ENCODE measurements at regions not wholly inside any gene's neighbourhood (a gene's known extent, or its start where the extent isn't known, plus 50 kb on each side); places are given as distances from the start of the nearest gene placed in this dataset.
"Not testable (repeated sequence)": the region's sequence is repeated elsewhere in the genome, so short reads cannot be mapped to it uniquely, and the experiment has no call there.

DNA sequence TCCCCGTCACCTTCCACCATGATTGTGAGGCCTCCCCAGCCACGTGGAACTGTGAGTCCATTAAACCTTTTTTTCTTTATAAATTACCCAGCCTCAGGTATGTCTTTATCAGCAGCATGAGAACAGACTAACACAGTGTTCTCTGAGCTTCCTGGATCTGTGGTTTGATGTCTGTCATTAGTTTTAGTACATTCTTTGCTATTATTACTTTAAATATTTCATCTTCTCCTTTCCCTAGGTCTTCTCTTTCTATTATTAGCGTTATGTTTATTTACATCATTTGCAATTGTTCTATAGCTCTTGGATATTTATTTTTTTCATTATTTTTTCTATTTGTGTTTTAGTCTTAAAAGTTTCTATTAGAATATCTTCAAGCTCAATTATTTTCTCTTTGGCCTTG, 1293.4 kb downstream of the GATA3 start:
- not testable (repeated sequence) for DNase-seq (ENCODE audit: low read depth in 2 of 2)

DNA sequence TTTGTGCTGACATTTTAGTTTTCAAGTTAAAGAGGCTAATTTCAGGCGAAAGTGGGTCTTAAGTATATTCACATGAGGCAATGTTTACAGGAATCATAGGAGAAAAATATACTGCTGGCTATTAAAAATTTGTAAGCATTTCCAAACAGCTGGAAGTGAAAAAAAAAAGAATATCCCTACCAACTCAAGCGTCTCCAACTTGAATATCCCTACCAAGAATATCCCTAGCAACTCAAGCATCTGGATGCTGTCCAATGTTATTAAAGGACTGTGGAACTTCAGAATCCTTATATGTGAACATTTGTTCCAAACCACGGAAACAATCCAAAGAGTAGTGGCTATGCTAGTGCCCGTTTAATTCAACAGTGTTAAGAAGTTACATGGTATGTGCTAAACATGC, 1303.0 kb downstream of the GATA3 start:
- no peak for DNase-seq (ENCODE audit: low read depth in 2 of 2)

DNA sequence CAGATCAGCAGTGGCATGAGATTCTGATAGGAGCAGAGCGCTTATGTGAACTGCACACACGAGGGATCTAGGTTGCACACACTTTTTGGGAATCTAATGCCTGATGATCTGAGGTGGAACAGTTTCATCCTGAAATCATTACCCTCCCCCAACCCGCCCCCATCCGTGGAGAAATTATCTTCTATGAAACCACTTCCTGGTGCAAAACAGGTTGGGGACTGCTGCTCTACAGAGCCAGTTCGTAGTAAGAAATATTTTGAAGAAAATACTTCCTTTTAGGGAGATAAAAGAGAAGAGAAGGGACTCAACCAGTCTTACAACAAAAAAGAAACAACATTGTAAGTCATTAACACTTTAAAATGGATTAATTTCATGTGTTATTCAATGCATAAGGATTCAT, 1308.2 kb downstream of the GATA3 start:
- DNase-seq (ENCODE audit: low read depth in 2 of 2) = no peak

DNA sequence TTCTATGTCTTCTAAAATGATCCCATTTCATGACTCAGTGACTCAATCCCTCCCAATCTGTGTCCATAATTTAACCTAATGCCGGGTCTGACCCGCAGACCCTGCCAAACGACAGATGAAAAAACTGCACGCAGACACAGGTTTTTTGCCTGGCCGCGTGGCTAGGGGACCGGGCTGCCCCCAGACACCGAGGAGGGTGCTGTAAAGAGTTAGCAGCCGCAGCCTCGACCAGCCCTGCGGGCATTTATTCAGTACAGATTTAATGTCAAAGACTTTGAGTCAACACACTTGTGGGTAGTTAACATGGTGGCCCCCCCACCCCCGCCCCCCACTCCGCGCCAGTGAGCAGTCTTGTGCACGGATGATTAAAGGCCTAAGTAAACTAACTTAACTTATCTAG, 1324.7 kb downstream of the GATA3 start:
- no peak for DNase-seq (ENCODE audit: low read depth in 2 of 2)

DNA sequence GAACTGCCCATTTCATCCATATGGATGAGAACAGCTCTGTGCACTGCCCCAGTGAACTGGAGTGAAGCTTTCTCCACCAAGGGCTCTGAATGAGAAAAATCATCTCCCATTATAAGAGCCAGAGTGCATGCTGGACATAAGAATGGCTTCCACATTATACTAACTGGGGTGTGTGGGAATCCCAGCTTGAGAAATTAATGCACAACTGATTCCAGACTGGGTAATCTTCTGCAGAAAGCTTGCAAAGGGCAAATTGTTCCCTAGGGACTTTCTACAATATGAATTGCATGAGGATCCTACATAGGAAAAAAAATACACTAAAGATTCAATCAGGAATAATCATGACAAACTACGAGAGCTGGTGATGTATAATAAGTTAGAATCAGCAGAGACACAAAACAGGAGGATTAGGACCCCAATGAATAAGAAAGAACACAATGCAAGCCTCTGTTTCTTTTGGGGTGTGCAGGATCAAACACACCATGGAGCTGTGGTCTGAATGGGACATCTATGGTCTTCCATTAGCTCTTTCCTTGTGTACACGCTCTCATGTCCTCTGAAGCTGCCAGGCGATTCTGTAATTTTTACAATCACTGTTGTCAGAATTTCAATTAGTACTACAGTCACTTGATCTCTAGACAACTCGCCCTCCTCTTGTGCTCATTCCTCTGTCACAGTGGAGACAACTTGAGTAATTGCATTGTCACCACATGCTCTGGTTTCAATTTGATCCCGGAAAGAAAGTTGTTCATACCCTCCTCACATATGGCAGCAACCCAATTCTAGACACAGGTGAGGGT, 1327.4 kb downstream of the GATA3 start:
- no peak for DNase-seq (ENCODE audit: low read depth in 2 of 2)

DNA sequence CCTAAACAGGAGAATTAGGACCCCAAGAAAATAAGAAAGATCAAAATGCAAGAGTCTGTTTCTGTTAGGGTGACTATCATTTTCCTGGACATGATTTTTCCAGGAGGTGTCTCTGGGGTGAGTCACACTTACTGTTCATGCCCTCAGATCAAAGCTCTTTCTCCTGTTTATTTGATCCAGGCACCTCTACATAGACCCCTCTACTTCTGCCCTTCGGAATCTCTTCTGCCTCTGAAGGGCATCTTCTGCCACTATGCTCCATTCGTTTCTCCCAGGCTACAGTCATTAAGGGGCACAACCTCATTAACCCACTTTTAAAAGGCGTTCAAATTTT, 1328.0 kb downstream of the GATA3 start:
- no peak for DNase-seq (ENCODE audit: low read depth in 2 of 2)

DNA sequence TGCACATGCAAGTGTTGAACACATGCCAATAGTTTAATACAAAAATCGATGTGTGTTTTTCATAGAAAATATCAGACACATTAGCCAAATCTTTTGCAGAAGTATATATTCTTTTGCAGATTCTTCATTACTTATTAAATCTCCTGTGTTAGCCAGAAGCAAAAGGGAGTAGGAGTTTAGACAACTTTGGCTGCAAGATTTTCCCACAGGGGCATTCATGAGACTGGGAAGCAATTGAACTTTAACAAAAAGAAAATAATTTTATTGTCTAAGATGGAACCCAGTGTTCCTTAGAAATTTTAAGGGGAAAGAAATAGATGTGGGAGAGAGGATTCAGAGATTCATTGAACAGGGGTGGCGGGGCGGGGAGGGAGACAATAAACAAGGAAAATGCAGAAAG, 1336.0 kb downstream of the GATA3 start:
- no peak for DNase-seq (ENCODE audit: low read depth in 2 of 2)

DNA sequence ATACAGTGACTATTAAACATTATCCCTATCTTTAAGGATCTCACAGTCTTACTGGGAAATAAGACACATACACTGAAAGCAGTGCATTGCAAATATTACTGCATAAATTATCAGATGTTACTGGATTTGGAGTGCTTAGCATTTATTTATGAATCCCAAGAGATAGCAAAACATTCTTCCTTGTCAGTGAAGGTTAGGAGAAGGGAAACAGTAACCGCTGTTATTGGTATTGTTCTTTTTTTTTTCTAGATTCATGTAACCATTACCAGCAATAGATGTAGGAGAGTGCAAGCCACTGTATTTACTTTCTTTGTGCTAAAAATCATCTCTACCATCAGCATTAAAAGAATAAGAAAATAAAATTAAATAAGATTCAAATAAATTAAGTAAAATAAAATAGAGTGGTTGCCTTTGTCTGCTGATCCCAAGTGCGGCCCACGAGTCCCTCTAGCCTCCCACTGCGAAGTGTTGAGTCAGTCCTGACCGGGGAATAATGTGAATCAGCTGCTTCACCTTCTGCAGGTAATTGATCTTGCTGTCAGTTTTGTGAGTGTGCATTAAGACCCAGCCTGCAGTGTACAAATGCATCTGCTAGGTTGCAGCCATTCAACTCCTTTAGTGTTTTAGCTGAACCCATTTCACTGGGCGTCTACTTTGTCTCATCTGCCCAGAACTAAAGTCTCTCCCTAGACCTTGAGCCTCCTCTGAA, 1344.9 kb downstream of the GATA3 start:
- DNase-seq (ENCODE audit: low read depth in 2 of 2) = no peak

DNA sequence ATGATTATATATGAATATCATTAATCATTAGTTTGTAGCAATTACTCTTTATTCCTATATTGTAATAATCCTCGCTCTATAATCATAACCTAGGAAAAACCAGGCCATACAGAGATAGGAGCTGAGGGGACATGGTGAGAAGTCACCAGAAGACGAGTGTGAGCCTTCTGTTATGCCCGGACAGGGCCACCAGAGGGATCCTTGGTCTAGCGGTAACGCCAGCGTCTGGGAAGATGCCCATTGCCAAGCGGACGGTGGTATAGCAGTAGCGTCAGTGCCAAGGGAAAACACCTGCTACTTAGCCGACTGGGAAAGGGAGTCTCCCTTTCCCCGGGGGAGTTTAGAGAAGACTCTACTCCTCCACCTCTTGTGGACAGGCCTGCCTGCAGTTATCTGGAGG, 1347.6 kb downstream of the GATA3 start:
- DNase-seq (ENCODE audit: low read depth in 2 of 2) = not testable (repeated sequence)

DNA sequence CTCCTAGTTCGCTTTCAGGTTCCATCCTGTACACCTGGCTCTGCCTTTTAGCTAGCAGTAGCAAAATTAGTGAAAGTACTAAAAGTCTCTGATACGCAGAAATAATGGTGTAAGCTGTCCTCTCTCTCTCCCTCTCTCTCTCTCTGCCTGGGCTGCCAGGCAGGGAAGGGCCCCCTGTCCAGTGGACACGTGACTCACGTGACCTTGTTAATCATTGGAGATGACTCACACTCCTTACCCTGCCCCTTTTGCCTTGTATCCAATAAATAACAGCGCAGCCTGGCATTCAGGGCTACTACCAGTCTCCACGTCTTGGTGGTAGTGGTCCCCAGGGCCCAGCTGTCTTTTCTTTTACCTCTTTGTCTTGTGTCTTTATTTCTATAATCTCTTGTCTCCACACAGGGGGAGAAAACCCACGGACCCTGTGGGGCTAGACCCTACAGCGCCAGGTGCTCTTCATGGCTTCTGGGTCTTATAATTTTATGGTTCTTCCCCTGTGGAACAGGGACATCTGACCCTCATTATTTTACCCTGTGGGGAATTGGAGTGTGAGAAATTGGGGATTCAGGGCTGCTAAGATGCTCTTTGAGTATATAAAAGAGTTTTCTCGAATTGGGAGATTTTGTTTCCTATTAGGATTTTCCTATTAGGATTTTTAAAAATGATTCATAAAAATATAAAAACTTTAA, 1348.2 kb downstream of the GATA3 start:
- not testable (repeated sequence) for DNase-seq (ENCODE audit: low read depth in 2 of 2)

DNA sequence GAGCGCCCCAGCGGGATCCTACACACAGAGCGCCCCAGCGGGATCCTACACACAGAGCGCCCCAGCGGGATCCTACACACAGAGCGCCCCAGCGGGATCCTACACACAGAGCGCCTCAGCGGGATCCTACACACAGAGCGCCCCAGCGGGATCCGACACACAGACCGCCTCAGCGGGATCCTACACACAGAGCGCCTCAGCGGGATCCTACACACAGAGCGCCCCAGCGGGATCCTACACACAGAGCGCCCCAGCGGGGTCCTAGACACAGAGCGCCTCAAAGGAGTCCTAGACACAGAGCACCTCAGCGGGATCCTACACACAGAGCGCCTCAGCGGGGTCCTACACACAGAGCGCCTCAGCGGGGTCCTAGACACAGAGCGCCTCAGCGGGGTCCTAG, 1352.7 kb downstream of the GATA3 start:
- DNase-seq (ENCODE audit: low read depth in 2 of 2) = not testable (repeated sequence)

DNA sequence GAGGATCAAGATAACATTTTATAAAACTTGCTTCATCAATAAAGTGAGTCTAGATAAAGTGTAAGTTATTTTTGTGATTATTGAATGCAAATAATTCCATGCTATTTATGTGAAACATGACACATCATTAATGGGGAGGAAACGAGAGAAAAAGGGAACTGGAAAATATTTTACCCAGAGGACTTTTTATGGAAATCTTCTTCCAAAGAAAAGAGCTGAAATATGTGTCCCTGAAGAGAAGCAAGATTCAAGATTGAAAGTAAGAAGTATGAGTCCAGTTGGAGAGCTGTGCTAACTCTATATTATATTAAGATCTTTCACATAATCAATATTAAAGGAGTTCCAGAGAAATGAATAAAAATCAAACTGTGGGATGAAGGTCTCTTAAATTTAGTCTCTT, 1361.8 kb downstream of the GATA3 start:
- no peak for DNase-seq (ENCODE audit: low read depth in 2 of 2)

DNA sequence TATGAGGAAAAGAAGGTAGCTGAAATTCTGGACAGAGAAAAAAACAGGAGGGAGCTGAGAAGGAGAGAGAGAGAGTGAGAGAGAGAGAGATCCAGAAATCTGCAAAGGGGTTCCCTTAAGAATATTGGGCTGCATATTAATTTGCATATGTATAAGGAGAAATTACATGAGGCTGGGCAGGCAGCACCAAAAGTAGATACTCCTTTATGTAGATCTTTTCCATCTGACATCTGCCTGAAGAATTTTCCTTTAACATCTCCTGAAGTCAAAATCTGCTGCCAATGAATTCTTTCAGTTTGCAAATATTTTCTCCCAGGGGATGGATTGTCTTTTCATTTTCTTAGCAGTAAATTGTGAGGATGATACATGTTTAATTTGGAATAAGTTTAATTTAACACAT, 1365.3 kb downstream of the GATA3 start:
- DNase-seq (ENCODE audit: low read depth in 2 of 2) = no peak

DNA sequence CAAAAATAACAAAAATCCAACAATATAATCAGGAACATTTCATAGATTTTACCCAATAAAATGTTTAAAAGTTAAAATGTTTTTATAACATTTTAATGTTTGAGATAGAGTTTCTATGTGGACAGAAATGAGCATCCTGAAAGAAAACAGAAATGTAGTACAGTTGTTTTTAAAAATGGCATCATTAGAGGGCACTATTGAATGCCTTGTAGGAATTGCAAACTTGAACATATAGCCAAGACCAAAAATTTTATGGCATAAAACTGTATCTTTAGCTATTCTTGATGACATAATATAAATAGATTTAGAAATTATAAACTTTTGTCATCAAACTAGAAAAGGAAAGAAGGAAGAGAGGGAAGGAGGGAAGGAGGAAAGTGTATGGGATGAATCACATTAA, 1372.7 kb downstream of the GATA3 start:
- no peak for DNase-seq (ENCODE audit: low read depth in 2 of 2)

DNA sequence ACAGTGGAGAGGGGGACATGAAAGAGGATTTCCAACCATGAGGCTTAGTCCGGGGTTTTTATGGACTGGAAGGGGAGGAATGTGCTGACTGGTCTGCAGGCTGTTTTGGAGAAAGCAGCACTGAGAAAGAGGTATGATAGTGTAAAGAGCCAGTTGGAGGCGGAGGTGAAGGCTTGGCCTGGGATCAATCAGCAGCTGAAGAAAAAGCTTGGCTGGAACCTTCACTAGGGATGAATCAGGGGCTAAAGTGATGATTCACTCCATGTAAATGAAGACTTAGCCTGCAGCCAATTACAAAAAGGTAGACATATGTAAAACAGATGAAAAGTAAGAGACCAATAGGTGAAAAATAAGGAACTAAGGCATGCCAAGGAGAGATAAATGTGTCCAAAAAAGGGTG, 1382.6 kb downstream of the GATA3 start:
- DNase-seq (ENCODE audit: low read depth in 2 of 2) = no peak

DNA sequence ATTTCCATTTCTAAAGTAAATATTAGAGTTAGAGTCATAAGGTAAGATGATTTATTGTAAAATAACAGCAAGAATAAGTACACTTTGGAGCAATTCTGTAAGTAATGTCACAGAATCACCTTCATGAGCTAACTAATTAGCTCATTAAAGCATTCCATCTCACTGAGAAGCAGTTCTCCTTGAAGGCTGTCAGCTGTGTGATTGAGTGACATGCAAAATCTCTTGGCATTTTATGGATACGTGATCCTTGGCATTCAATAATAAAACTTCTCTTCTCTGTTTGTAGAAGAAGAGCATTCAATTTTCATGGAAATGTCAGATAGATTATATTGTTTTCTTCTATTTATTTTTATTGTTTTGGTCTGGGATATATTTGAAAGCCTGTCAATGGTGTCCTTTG, 1389.3 kb downstream of the GATA3 start:
- no peak for DNase-seq (ENCODE audit: low read depth in 2 of 2)

DNA sequence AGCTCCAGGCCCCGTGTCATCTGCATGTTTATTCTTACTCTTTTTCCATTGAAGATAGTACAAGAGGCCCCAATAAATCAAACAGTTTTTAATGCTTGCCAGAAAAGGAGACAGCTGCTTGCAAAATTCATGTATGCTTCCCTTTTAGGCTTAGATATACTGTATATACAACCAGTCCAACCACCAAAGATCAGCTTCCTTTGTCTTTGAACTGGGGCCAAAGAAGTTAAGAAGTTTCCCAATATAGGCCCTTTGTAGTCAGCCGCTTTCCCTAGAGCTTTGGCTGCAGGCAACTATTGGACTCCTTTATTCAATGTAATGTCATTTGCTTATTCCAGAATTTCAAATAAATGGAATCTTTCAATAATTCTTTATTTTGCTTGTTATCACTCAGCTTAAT, 1395.0 kb downstream of the GATA3 start:
- no peak for DNase-seq (ENCODE audit: low read depth in 2 of 2)

DNA sequence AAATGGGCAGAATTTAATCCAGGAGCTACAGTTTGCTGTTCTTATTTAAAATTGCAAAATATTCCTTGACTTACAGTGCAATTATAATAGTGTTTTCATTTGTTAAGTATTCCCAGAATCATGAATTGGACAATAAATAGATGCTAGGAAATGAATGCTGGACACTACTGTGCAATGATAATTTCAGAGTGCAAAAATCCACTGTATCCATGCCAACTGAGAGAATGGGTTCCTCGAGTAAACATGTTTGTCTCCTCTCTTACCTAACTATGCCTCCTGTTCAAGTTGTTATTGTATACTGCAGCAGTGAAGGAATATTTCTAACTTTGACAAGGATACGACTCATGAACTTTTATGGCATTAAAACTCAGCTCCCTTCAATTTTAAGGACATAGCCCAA, 1396.3 kb downstream of the GATA3 start:
- no peak for DNase-seq (ENCODE audit: low read depth in 2 of 2)

DNA sequence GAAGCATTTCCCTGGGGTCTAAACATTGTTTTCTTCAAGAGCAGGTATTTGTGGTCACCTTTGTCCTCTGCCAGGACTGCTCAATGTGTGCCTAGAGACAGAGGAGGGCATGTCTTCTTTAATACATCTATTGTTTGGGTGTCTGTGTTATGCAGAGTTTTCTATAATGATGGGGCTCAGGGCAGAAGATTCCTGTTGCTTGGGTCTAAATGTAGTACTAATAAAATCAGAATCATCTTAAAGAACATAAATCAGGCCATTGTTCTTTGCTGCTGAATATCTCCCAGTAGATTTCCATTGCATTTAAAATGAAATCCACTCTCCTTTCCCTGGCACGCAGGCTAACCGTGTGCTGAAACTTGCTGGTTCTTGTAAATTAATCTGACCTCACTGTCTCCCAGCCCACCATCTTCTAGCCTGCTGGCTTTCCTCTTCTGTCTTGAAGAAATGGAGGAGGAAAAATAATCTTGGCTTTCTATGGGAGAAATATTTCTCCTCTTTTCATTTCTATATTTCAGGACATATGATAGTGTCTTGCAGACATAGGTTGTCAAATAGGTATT, 1396.8 kb downstream of the GATA3 start:
- no peak for DNase-seq (ENCODE audit: low read depth in 2 of 2)

DNA sequence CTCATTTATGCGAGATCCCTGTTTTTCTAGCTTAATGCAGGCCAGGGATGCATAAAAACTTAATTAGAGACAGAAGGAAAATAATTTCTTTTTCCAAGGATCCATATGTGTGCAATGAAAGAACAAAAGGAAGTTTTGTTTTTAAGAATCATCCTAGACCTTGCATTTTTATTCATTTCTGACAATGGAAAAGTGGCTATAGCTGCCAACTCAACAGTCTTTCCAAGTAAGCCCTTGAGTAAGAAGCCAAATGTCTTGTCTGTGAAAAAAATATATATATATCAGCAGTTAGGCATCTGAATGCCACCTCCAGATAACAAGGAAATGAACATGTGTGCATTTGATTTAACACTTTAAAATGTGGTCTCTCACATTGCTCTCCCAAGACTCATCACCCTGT, 1397.6 kb downstream of the GATA3 start:
- no peak for DNase-seq (ENCODE audit: low read depth in 2 of 2)

DNA sequence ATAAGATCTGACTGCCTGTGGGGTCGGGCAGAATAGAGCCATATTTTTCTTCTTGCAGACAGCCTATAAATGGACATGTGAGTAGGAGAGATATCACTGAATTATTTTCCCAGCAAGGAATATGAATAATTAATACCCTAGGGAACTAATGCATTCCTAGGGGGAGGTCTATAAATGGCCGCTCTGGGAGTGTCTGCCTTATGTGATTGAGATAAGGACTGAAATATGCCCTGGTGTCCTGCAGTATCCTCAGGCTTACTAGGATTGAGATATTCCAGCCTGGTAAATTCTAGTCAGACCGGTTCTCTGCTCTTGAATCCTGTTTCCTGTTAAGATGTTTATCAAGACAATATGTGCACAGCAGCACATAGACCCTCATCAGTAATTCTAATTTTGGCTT, 1399.4 kb downstream of the GATA3 start:
- not testable (repeated sequence) for DNase-seq (ENCODE audit: low read depth in 2 of 2)

DNA sequence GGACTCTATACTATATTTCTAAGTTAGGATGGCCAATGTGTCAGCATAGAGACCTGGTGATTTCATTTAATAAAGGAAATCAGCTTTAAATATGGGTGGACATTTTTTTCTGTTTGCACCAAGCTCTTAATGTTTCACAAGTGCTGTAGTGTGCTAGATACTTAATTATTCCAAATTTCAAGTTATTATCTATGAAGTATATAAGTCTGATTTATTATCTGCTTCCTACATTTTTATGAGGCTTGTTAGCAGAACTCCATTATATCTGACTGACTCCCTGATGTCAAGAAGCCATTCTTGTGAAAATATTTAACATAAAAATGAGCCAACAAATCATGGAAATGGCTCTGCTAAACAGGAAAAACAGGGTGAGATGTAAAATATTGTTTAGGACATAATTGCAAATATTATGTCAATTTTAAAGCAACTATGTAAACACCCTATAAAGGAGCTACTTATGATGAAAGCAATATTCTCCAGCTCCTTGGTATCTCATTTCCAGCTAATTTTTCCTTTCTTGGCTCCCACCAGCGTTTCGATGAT, 1415.2 kb downstream of the GATA3 start:
- DNase-seq (ENCODE audit: low read depth in 2 of 2) = no peak

All from activated CD4-positive, alpha-beta T cell treated with anti-CD3 and anti-CD28 coated beads for 24 hours (primary cell).